HUES48 (cell line): ENCODE measurements at regions not wholly inside any gene's neighbourhood (a gene's known extent, or its start where the extent isn't known, plus 50 kb on each side); places are given as distances from the start of the nearest gene placed in this dataset.

Experiments
- H3K27ac ChIP-seq: one replicate; pipeline ENCODE4 v1.7.0; 2013; ENCODE audit warnings: low read depth, low read length, inconsistent platforms
- H3K27me3 ChIP-seq: 2 replicates; pipeline ENCODE4 v1.6.1; 2013; ENCODE audit warnings: mild to moderate bottlenecking, low read length; ENCODE audit not compliant: control insufficient read depth, insufficient read depth
- H3K36me3 ChIP-seq: 2 replicates; pipeline ENCODE4 v1.6.1; 2013; ENCODE audit warnings: low read length; ENCODE audit not compliant: control insufficient read depth, insufficient read depth
- H3K4me1 ChIP-seq: 2 replicates; pipeline ENCODE4 v1.6.1; 2013; ENCODE audit warnings: mild to moderate bottlenecking, low read length; ENCODE audit not compliant: control insufficient read depth, insufficient read depth
- H3K4me3 ChIP-seq: 2 replicates; pipeline ENCODE4 v1.5.1; 2013; ENCODE audit warnings: mild to moderate bottlenecking, low read depth, low read length
- H3K9ac ChIP-seq: 2 replicates; pipeline ENCODE4 v1.6.1; 2013; ENCODE audit warnings: mild to moderate bottlenecking, low read depth, low read length, moderate library complexity
- H3K9me3 ChIP-seq: 2 replicates; pipeline ENCODE4 v1.6.1; 2013; ENCODE audit warnings: low read length; ENCODE audit not compliant: control insufficient read depth, insufficient read depth

GRCh38 chr6:105593056-105593690 lies 190.3 kb upstream of the PREP start:
- Histone ChIP-seq H3K27ac (peak overlapping the region; percentile 86), H3K36me3 (no peaks in the 10 kb centered on the region), H3K4me1 (peaks cover 22% of the 10 kb centered on the region), H3K9me3 (no peaks in the 10 kb centered on the region), H3K9ac (no peak overlapping the region), H3K4me3 (no peak overlapping the region), H3K27me3 (no peaks in the 10 kb centered on the region)

DNA sequence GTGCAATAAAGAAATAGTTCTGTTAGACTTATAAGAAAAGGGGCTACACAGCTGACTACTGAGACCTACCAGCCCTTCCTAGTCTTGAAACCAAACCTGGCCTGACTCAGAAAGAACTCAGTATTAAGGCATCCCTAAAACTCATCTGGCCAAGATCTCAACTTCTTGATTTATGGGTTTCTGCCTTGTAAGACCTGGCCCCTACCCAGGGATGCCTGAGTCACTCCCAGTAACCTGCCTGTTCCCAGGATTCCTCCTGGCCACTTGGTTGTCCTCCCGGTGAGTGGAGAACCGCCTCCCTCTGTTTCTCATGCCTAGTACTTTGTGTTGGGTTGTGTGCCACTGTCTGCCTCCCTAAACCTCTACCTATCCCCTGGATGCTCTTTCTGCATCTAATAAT lies 189.4 kb upstream of the PREP start:
- no peaks in the 10 kb centered on the region for H3K27me3 ChIP-seq
- no peak overlapping the region for H3K9ac ChIP-seq
- H3K9me3 ChIP-seq = no peaks in the 10 kb centered on the region
- no peak overlapping the region for H3K4me3 ChIP-seq
- peak overlapping the region; percentile 79 for H3K27ac ChIP-seq
- H3K36me3 ChIP-seq = no peaks in the 10 kb centered on the region
- H3K4me1 ChIP-seq = peaks cover 22% of the 10 kb centered on the region

GRCh38 chr6:105591053-105591452 lies 188.2 kb upstream of the PREP start:
- no peak overlapping the region for H3K4me3 ChIP-seq
- no peak overlapping the region for H3K27ac ChIP-seq
- no peaks in the 10 kb centered on the region for H3K36me3 ChIP-seq
- H3K9me3 ChIP-seq = no peaks in the 10 kb centered on the region
- H3K27me3 ChIP-seq = no peaks in the 10 kb centered on the region
- peaks cover 19% of the 10 kb centered on the region for H3K4me1 ChIP-seq
- no peak overlapping the region for H3K9ac ChIP-seq

DNA sequence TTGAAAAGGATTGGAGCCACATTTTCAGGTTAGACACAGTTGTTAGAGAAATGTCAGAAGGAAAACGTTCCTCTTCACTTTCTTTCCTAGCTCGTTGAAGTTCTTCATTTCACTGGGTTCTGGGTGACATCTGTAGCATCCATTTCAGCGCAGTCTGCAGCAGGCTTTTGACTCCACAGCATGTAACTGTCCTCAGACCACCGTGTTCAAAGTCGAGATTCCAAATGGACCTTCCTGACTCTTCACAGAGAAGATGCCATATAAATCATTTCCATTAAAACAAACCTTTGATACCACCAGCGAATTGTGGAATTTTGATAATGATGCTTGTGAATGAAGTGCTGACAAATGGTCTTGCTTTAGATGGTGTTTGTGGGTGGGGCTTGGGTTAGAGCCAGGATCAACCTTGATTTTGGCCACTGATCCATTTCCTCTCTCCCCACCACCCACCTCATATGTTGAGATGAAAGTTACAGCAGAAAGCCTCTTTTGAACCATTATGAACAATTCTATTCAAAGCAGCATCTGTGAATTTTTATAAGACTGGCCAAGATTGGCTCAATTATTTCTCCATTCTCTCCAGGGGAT lies 185.3 kb upstream of the PREP start:
- H3K9ac ChIP-seq = no peak overlapping the region
- no peaks in the 10 kb centered on the region for H3K9me3 ChIP-seq
- no peak overlapping the region for H3K27ac ChIP-seq
- no peaks in the 10 kb centered on the region for H3K36me3 ChIP-seq
- H3K4me1 ChIP-seq = 0 out of 2 replicates have a peak, but pooled peaks cover 3% of the 10 kb centered on the region
- no peaks in the 10 kb centered on the region for H3K27me3 ChIP-seq
- no peak overlapping the region for H3K4me3 ChIP-seq

GRCh38 chr6:105587349-105588122 lies 184.7 kb upstream of the PREP start:
- H3K27ac ChIP-seq = no peak overlapping the region
- H3K36me3 ChIP-seq = no peaks in the 10 kb centered on the region
- no peak overlapping the region for H3K9ac ChIP-seq
- no peaks in the 10 kb centered on the region for H3K4me1 ChIP-seq
- no peaks in the 10 kb centered on the region for H3K9me3 ChIP-seq
- H3K27me3 ChIP-seq = no peaks in the 10 kb centered on the region
- H3K4me3 ChIP-seq = no peak overlapping the region

DNA sequence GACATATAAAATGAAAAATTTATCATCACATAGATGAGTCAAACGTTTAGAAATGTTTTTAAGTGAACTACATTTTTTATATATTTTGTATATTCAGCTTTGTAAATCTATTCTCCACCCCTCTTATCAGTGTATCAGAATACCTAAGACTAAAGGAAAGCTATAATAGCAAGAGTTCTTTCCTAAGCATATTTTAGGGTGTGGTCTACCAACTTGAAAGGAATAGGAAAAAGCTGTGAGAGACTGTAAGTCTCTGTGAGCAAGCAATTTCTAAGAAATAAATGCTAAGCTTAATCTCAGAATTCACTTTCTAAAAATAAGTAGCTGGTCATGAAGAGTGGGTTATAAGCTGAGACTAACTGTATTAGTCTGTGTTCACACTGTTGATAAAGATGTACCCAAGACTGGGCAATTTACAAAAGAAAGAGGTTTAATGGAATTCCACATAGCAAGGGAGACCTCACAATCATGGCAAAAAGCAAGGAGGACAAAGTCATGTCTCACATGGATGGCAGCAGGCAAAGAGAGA lies 175.4 kb upstream of the PREP start:
- Histone ChIP-seq H3K27ac (no peak overlapping the region), H3K9me3 (no peaks in the 10 kb centered on the region), H3K4me3 (no peak overlapping the region), H3K4me1 (no peaks in the 10 kb centered on the region), H3K27me3 (no peaks in the 10 kb centered on the region), H3K9ac (no peak overlapping the region), H3K36me3 (no peaks in the 10 kb centered on the region)

- Histone ChIP-seq H3K36me3 (no peaks in the 10 kb centered on the region), H3K27me3 (no peaks in the 10 kb centered on the region), H3K9me3 (no peaks in the 10 kb centered on the region), H3K4me1 (no peaks in the 10 kb centered on the region), H3K27ac (no peak overlapping the region), H3K9ac (no peak overlapping the region), H3K4me3 (no peak overlapping the region)
Observed at GRCh38 chr6:105573556-105573955, 170.7 kb upstream of the PREP start.

GRCh38 chr6:105573138-105573537 lies 170.3 kb upstream of the PREP start:
- Histone ChIP-seq H3K9ac (no peak overlapping the region), H3K27me3 (no peaks in the 10 kb centered on the region), H3K4me3 (no peak overlapping the region), H3K36me3 (no peaks in the 10 kb centered on the region), H3K27ac (no peak overlapping the region), H3K9me3 (no peaks in the 10 kb centered on the region), H3K4me1 (no peaks in the 10 kb centered on the region)

GRCh38 chr6:105570416-105570815 lies 167.5 kb upstream of the PREP start:
- no peaks in the 10 kb centered on the region for H3K9me3 ChIP-seq
- no peak overlapping the region for H3K9ac ChIP-seq
- H3K27ac ChIP-seq = no peak overlapping the region

DNA sequence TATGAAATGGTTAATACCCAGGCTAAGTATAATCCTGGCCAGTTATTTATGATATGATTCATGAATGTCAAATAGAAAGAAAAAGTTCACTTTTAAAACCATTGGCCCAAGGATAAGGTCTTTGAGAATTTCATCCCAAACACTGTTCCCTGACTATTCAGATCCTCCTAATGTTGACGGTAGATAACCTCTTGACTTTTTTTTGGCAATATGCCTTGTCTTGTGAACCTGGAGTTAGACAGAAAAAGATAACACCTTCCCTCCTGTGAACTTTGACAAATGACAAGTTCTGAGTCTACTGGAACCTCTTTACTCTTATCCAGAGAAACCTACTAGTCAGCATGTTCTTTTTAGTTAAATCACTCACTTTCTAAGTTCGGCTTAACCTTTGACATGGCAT lies 166.8 kb upstream of the PREP start:
- Histone ChIP-seq H3K36me3 (no peaks in the 10 kb centered on the region), H3K27me3 (no peaks in the 10 kb centered on the region), H3K4me3 (no peak overlapping the region), H3K4me1 (peaks cover 1% of the 10 kb centered on the region; the same call in 1 of the 2 replicates), H3K27ac (no peak overlapping the region), H3K9me3 (no peaks in the 10 kb centered on the region), H3K9ac (no peak overlapping the region)

More at GRCh38 chr6:105570416-105570815, 167.5 kb upstream of the PREP start:
- Histone ChIP-seq H3K4me1 (no peaks in the 10 kb centered on the region), H3K4me3 (no peak overlapping the region), H3K36me3 (no peaks in the 10 kb centered on the region), H3K27me3 (no peaks in the 10 kb centered on the region)

DNA sequence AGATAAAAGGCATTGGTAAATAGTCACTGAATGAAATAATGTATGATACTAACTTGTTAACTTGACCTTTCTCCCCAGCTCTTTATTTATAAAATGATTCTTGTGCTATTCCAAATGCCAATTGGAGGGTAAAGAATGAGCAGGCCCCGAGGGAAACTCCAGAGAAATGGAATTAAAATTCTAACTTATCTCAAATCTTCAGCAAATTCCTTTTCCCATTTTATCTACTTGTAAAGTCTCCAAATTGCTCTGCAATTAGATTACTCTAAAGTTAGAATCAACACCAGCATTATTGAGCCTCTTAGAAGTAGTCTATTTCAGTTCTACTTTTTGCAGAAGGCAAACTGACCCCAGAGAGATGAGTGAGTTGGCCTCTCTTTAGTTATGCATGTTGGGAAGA lies 165.9 kb upstream of the PREP start:
- Histone ChIP-seq H3K4me1 (peaks cover 5% of the 10 kb centered on the region; the same call in 1 of the 2 replicates), H3K27me3 (no peaks in the 10 kb centered on the region), H3K9ac (no peak overlapping the region), H3K36me3 (no peaks in the 10 kb centered on the region), H3K9me3 (no peaks in the 10 kb centered on the region), H3K27ac (no peak overlapping the region), H3K4me3 (no peak overlapping the region)
